ENCODE measurements at regions not wholly inside any gene's neighbourhood (a gene's known extent, or its start where the extent isn't known, plus 50 kb on each side); places are given as distances from the start of the nearest gene placed in this dataset.

DNA sequence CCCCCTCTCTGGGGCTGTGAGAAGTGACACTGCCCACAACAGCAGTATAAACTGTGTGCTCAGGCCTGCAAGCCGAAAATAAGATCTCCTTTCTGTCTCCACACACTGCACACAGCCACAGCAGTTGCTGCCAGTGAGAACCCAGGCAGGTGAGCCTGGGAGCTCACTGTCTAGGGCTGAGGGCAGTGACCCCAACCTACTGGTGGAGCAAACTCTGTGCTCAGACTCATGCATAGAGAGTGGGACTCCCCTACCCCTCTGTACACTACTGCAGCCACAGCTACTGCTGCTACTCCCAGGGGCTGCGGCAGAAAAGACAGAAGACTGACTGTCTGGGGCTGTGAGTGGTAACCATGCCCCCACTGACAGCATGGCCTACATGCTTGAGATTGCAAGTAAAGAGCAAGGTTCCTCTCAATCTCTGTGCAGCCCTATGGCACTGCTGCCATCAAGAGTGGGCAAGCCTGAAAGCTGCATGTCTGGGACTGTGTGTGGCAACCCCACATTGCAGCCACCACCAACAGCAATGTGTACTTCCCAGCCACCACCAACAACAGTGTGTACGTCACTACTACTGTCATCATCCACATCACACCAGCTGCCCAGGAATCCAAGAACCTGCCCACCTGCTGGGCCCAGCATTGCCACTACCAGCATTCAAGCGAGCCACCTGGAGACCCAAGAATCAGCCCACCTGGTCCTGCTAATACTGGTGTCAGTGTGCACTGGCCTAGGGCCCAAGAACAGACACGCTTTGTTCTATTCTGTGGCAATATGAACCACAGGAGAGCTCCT lies 226.1 kb downstream of the XPNPEP1 start:
- H2AFZ ChIP-seq, result no peak overlapping the region
- no peaks in the 10 kb centered on the region for H3K79me2 ChIP-seq (ENCODE audit: insufficient read depth)
- H3F3A ChIP-seq (ENCODE audit: insufficient read depth), result no peaks in the 10 kb centered on the region
- no peaks in the 10 kb centered on the region for H3K4me1 ChIP-seq (ENCODE audit: insufficient read depth)
- H4K20me1 ChIP-seq (ENCODE audit: insufficient read depth), result no peaks in the 10 kb centered on the region
- H3K36me3 ChIP-seq (ENCODE audit: low read depth), result no peaks in the 10 kb centered on the region
- WGBS, 2 experiments (ENCODE audit: low coverage in 1 of 2, low lambda C conversion rate in 2 of 2, missing lambda C conversion rate in 2 of 2), result 21 to 24% methylated on average over 5 of the region's 5 CpGs
- TF ChIP-seq EZH2phosphoT487 (IDR thresholded peaks at IDR 0.05; ENCODE audit: insufficient read depth, low read depth) (no peak), EZH2 (IDR thresholded peaks at IDR 0.05; ENCODE audit: insufficient read depth, poor library complexity, severe bottlenecking) (no peak)
- no peak for DNase-seq
- H3K9me3 ChIP-seq (ENCODE audit: low read depth), result no peaks in the 10 kb centered on the region
- H3K4me3 ChIP-seq, result no peak overlapping the region
- in situ Hi-C loops (cut with MboI), result no loop called here
- no peaks in the 10 kb centered on the region for H3K9me2 ChIP-seq (ENCODE audit: insufficient read depth)
- H3K27me3 ChIP-seq (replicated peaks; ENCODE audit: insufficient read depth), result no peaks in the 10 kb centered on the region
- no peak overlapping the region for H3K27ac ChIP-seq
- H3K9ac ChIP-seq, result no peak overlapping the region
- no peak overlapping the region for H3K4me2 ChIP-seq (ENCODE audit: unreplicated experiment)

DNA sequence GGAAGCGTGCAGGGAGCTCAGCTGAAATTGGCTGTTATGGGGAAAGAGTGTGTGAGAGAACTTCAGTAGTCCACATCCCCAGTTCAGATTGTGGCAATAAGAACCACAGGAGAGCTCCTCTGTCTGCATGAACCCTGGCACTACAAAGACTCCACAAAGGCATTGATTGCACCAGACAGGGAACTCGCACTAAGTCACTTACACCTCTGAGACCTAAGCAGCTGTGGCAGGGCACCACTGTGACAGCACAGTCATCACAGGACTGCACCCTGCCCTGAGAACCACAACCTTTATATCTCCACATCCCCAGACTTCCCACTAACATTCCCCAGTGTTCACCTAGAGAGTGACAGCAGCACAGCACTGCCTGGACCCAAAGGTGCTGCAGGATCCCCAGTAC lies 226.8 kb downstream of the XPNPEP1 start:
- WGBS, 2 experiments (ENCODE audit: low coverage in 1 of 2, low lambda C conversion rate in 2 of 2, missing lambda C conversion rate in 2 of 2), result 47 to 55% methylated on average over 2 of the region's 2 CpGs
- Histone ChIP-seq H3K79me2 (ENCODE audit: insufficient read depth) (no peaks in the 10 kb centered on the region), H3K27ac (no peak overlapping the region), H3K36me3 (ENCODE audit: low read depth) (no peaks in the 10 kb centered on the region), H3K4me2 (ENCODE audit: unreplicated experiment) (no peak overlapping the region), H3K9me3 (ENCODE audit: low read depth) (no peaks in the 10 kb centered on the region), H3F3A (ENCODE audit: insufficient read depth) (no peaks in the 10 kb centered on the region), H2AFZ (no peak overlapping the region), H3K27me3 (replicated peaks; ENCODE audit: insufficient read depth) (no peaks in the 10 kb centered on the region), H3K4me3 (no peak overlapping the region), H3K9me2 (ENCODE audit: insufficient read depth) (no peaks in the 10 kb centered on the region), H3K9ac (no peak overlapping the region), H4K20me1 (ENCODE audit: insufficient read depth) (no peaks in the 10 kb centered on the region), H3K4me1 (ENCODE audit: insufficient read depth) (no peaks in the 10 kb centered on the region)
- TF ChIP-seq EZH2phosphoT487 (IDR thresholded peaks at IDR 0.05; ENCODE audit: insufficient read depth, low read depth) (no peak), EZH2 (IDR thresholded peaks at IDR 0.05; ENCODE audit: insufficient read depth, poor library complexity, severe bottlenecking) (no peak)
- in situ Hi-C loops (cut with MboI), result no loop called here
- no peak for DNase-seq

DNA sequence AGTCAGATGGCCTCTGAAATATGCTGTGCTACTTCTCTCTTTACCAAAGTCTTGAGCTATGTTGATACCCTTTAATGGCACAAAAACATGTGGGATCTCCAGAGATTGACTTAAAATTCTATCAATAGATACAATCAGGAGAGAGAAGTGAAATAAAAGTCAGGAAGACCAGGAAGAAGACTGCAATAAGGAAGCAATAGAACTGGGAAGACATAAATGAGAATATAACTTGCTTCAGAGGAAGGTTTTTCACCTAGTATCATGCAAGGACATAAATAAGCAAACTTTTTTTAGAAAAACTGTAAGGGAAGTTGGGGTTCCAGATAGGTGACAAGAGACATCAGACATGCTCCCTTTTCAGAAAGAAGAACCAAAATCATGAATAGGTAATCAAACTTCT lies 227.3 kb downstream of the XPNPEP1 start:
- Histone ChIP-seq H3K9me3 (ENCODE audit: low read depth) (no peaks in the 10 kb centered on the region), H3K9me2 (ENCODE audit: insufficient read depth) (no peaks in the 10 kb centered on the region), H3K4me1 (ENCODE audit: insufficient read depth) (no peaks in the 10 kb centered on the region), H3K27ac (no peak overlapping the region), H3K36me3 (ENCODE audit: low read depth) (no peaks in the 10 kb centered on the region), H3K4me3 (no peak overlapping the region), H3K27me3 (replicated peaks; ENCODE audit: insufficient read depth) (no peaks in the 10 kb centered on the region), H4K20me1 (ENCODE audit: insufficient read depth) (no peaks in the 10 kb centered on the region), H3F3A (ENCODE audit: insufficient read depth) (no peaks in the 10 kb centered on the region), H3K4me2 (ENCODE audit: unreplicated experiment) (no peak overlapping the region), H3K9ac (no peak overlapping the region), H2AFZ (no peak overlapping the region), H3K79me2 (ENCODE audit: insufficient read depth) (no peaks in the 10 kb centered on the region)
- no peak for DNase-seq
- in situ Hi-C loops (cut with MboI), result no loop called here
- TF ChIP-seq EZH2 (IDR thresholded peaks at IDR 0.05; ENCODE audit: insufficient read depth, poor library complexity, severe bottlenecking) (no peak), EZH2phosphoT487 (IDR thresholded peaks at IDR 0.05; ENCODE audit: insufficient read depth, low read depth) (no peak)

DNA sequence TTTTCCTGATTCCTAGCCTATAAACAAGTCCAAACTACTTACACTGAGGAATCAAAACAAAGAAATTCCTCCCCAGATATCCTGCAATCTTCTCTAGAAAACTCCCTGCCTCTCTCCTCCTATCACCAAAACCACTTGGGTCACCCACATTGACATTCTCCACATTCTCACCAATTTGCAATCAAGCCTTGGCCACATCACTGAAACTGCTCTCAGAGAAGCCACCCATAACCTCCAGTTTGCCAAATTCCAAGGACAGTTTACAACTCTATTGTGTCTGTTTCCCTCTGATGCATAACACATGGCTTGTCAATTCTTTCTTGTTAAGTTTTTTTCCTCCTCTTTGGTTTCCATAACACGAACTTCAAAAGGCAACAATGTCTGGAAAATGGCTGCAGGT lies 233.5 kb downstream of the XPNPEP1 start:
- Histone ChIP-seq H3K4me2 (ENCODE audit: unreplicated experiment) (no peak overlapping the region), H3K9me2 (ENCODE audit: insufficient read depth) (no peaks in the 10 kb centered on the region), H3K27ac (no peak overlapping the region), H2AFZ (no peak overlapping the region), H4K20me1 (ENCODE audit: insufficient read depth) (no peaks in the 10 kb centered on the region), H3K9ac (no peak overlapping the region), H3F3A (ENCODE audit: insufficient read depth) (no peaks in the 10 kb centered on the region), H3K36me3 (ENCODE audit: low read depth) (no peaks in the 10 kb centered on the region), H3K4me1 (ENCODE audit: insufficient read depth) (no peaks in the 10 kb centered on the region), H3K79me2 (ENCODE audit: insufficient read depth) (no peaks in the 10 kb centered on the region), H3K27me3 (replicated peaks; ENCODE audit: insufficient read depth) (no peaks in the 10 kb centered on the region), H3K9me3 (ENCODE audit: low read depth) (no peaks in the 10 kb centered on the region), H3K4me3 (no peak overlapping the region)
- no peak for DNase-seq
- 0% methylated on average over 1 of the region's 1 CpG for WGBS, 2 experiments (ENCODE audit: low coverage in 1 of 2, low lambda C conversion rate in 2 of 2, missing lambda C conversion rate in 2 of 2)
- in situ Hi-C loops (cut with MboI), result no loop called here
- TF ChIP-seq EZH2 (IDR thresholded peaks at IDR 0.05; ENCODE audit: insufficient read depth, poor library complexity, severe bottlenecking), result no peak

DNA sequence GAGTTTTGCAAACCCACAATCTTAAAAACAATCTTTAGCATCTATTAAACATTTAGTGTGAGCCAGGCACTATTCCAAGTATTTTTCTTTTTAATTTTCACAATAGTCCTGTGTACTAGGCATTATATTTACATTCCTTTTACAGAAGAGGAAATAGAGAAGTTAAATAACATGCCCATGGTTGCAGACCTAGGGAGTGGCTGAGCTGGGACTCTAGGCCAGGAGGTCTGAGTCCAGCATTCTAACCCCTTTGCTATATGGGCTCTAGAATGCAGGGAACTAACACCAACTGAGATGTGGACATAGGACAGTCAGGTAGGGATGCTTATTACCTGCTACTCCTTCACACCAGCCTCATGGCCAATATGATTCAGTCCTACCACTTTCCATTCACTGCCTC lies 243.8 kb downstream of the XPNPEP1 start:
- H3K4me2 ChIP-seq (ENCODE audit: unreplicated experiment), result no peak overlapping the region
- no peaks in the 10 kb centered on the region for H3K36me3 ChIP-seq (ENCODE audit: low read depth)
- no peak overlapping the region for H2AFZ ChIP-seq
- DNase-seq, result no peak
- H3K9ac ChIP-seq, result no peak overlapping the region
- H3K27me3 ChIP-seq (replicated peaks; ENCODE audit: insufficient read depth), result no peaks in the 10 kb centered on the region
- H3K4me3 ChIP-seq, result no peak overlapping the region
- H3K9me3 ChIP-seq (ENCODE audit: low read depth), result no peaks in the 10 kb centered on the region
- no peaks in the 10 kb centered on the region for H4K20me1 ChIP-seq (ENCODE audit: insufficient read depth)
- in situ Hi-C loops (cut with MboI), result no loop called here
- H3K9me2 ChIP-seq (ENCODE audit: insufficient read depth), result no peaks in the 10 kb centered on the region
- H3K79me2 ChIP-seq (ENCODE audit: insufficient read depth), result no peaks in the 10 kb centered on the region
- H3K27ac ChIP-seq, result no peak overlapping the region
- no peaks in the 10 kb centered on the region for H3K4me1 ChIP-seq (ENCODE audit: insufficient read depth)
- H3F3A ChIP-seq (ENCODE audit: insufficient read depth), result no peaks in the 10 kb centered on the region
- no peak for TF ChIP-seq EZH2 (IDR thresholded peaks at IDR 0.05; ENCODE audit: insufficient read depth, poor library complexity, severe bottlenecking)
- TF ChIP-seq EZH2phosphoT487 (IDR thresholded peaks at IDR 0.05; ENCODE audit: insufficient read depth, low read depth), result no peak

All from GM23248 (cell line).